Ureter (tissue), 1 donor: ENCODE measurements at regions not wholly inside any gene's neighbourhood (a gene's known extent, or its start where the extent isn't known, plus 50 kb on each side); places are given as distances from the start of the nearest gene placed in this dataset.
"Not testable (repeated sequence)": the region's sequence is repeated elsewhere in the genome, so short reads cannot be mapped to it uniquely, and the experiment has no call there.

Experiments
- DNase-seq: peaks from one replicate; pipeline ENCODE4 v3.0.0-alpha.2; 2020; ENCODE audit warnings: low spot score
- donor health status: DM: yes; HTN: yes; CAD: no.

GRCh38 chrX:13518126-13518525, 51.3 kb upstream of the EGFL6 start:
- DNase-seq, result no peak

DNA sequence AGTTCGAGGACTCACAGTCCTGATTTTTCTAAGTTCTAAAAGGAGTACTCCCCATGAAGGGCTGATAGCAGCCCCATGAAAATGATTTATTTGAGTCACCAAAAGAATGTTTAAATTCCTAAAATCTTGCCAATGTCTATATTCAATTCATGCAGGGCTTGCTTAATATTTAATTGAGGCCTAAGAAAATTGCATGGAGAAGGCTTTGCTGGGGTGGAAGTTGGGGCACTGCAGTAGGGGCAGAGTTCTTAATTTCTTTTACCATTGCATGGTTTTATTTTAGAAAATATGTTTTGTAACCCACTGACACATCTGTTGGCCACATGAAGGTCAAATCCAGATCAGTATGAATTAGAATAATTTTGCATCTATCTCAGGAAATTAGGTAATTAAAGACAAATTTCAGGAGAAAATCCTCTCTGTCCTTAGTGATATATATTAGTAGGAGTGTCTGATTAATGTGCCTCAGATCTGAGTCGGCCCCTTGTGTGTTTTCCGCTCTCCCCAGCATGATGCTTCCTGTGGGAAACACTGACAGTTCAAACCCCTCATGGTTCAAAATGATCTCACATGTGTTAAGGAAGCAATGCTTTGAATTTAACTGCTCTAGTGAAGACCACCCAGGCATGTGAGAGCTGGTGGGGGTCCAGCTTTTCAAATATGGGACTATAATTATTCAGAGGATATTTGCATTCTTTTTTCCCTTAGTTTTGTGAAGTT, 54.0 kb upstream of the EGFL6 start:
- no peak for DNase-seq

DNA sequence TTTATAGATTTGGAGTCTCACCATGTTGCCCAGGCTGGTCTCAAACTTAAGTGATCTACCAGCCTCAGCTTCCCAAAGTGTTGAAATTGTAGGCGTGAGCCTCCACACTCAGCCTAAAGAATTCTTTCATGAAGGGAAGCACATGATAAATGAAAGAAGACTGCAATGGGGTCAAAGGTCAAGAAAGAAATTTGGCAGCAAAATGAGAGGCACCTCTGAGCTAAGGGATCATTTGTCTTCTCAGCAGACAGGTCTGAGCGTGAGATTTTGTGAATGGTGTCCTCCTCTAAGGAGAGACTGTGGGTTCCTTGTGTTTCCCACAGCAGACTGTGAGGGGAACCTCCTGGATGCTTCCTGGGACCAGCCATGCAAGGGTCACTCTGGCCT, 57.5 kb upstream of the EGFL6 start:
- no peak for DNase-seq

- no peak for DNase-seq
Observed at GRCh38 chrX:13511241-13511943, 58.0 kb upstream of the EGFL6 start.

DNA sequence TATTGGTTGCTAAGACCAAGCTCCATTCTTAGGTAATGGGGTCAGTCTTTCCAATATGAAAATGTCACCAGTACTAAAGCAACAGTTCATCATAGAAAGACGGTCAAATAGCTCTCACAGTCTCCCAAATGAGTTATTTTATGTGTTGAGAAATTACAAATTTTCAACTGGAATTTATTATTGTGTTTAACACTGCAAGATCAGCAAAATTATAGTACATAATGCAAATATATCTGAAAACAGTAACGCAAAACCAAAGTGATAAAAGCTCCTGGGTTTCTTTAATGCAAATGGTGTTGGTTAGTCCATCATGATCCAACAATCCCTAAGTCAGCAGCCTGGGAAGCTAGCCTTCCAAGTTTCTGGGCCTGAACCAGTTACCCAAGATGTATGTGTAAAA, 61.5 kb upstream of the EGFL6 start:
- no peak for DNase-seq

DNA sequence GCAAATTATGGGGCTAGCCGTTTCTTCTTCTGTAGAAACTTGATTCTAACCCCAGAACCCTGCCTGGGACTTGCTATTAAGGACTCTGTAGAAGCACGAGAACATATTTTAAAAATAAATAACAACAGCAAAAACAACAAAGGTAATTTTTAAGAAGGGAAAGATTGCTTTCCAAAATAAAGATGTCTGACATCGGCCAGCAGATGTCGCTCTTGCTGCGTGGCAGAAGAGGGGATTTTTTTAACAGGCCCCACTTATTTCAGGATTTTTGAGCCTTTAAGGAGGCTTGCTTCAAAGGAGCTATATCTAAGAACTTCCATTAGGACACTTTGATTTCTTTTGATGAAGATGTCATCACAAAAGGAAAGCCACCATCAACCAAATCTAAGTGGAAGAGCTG, 62.8 kb upstream of the EGFL6 start:
- no peak for DNase-seq

DNA sequence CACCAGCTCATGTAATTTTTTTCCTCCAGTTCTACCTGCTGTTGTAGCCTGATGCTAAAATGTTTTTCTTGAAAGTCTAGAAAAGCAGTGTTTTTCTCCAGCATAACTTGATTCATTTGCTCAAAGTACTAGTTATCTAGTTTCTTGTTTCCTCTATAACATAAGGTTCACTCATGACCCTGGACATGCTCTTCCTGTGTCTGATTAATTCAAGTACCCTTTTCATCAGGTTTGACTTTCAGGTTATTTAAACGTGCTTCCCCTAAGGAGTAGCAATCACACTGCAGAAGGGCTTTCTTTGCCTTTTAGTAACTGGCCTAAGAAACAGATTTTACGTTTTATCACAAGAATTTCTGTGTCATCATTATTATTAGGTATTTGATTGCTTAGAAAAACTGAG, 66.8 kb upstream of the EGFL6 start:
- DNase-seq, result no peak

- no peak for DNase-seq
Observed at GRCh38 chrX:13499736-13500135, 69.7 kb upstream of the EGFL6 start.

DNA sequence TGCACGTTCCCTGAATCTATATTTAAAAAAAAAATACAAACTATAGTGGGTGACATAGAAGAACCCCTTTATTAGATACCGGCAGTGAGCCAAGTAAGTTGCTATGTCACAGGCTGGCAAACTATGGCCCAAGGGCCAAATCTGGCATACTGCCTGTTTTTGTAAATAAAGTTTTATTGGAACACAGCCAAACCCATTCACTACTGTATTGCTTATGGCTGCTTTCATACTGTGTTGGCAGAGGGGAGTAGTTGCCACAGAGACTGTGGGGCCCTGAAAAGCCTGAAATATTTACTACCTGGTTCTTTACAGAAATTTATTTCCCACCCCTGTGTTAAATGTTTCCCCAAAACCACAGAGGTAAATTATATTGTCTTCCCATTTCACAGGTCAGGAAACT, 71.2 kb upstream of the EGFL6 start:
- no peak for DNase-seq

- DNase-seq, result no peak
Observed at GRCh38 chrX:13495232-13495631, 74.2 kb upstream of the EGFL6 start.

DNA sequence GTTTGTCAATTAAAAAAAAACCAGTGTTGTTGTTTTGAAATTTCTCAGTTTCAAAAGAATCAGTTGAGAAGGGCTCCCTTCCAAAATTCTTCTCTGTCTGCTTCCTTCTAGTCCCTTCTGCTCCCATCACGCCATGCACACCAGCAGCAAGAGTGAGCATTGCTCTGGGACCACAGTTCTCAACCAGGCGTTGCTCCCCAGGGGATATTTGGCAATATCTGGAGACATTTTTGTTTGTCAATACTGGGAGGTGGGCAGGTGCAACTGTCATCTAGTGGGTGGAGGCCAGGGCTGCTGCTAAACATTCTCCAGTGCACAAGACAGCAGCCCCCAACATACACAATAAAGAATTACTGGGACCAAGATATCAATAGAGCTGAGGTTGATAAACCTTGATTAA, 74.8 kb upstream of the EGFL6 start:
- DNase-seq, result no peak

- no peak for DNase-seq
Observed at GRCh38 chrX:13493659-13494058, 75.7 kb upstream of the EGFL6 start.

- no peak for DNase-seq
Observed at GRCh38 chrX:13492286-13492685, 77.1 kb upstream of the EGFL6 start.

GRCh38 chrX:13491061-13491460, 78.3 kb upstream of the EGFL6 start:
- no peak for DNase-seq

GRCh38 chrX:13489454-13489853, 79.9 kb upstream of the EGFL6 start:
- no peak for DNase-seq

DNA sequence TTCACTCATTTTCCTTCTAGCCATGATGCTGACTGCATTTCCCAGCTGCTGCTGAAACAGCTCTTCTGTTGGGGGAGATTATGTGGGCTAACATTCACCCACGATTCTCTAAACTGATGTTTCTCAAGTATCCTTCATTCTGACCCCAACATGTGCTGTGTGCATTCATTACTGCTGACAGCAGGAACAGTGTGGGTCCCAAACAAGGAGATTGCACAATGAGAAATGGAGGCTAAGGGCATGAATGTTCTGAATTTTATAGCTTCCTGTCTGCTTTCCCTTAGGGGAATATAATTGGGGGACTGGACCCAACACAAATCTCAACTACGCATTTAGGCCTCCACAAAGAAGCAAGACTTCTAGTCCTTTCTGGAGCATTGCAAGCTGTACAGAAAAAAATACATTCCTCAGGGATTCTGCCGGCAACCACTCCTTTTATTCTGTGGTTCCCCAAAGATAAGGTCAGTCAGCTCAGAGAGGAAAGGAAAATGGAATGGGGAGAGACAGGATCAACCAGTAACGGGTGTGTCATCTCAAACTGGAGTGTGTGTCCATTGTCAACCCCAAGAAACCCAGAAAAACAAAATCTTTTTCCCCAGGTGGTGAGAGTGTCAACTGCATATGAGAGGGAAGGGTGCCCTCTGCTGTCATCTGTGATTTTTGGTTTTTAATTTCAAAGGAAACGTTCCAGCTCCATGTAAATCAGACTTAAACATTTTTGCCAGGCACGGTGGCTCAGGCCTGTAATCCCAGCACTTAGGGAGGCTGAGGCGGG, 81.5 kb upstream of the EGFL6 start:
- DNase-seq, result peak; percentile 58

DNA sequence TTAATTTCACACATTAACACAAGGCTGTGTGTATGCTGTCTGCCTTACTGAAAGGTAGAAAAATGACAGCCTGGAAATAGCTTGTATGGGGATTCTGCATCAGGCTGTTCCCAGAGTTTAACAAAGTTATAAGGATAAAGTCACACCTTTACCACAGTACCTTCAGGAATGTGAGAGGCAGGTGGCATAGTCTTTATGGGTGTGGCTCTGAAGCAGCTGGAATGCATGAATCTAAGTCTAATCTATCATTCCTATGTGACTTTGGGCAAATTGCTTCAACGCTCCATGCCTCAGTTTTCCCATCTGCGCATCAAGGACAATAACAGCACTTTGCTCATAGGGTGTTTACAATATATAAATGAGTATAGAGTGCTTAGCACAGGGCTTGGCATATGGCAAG, 84.2 kb upstream of the EGFL6 start:
- DNase-seq, result no peak

GRCh38 chrX:13483773-13484172, 85.6 kb upstream of the EGFL6 start:
- DNase-seq, result no peak

DNA sequence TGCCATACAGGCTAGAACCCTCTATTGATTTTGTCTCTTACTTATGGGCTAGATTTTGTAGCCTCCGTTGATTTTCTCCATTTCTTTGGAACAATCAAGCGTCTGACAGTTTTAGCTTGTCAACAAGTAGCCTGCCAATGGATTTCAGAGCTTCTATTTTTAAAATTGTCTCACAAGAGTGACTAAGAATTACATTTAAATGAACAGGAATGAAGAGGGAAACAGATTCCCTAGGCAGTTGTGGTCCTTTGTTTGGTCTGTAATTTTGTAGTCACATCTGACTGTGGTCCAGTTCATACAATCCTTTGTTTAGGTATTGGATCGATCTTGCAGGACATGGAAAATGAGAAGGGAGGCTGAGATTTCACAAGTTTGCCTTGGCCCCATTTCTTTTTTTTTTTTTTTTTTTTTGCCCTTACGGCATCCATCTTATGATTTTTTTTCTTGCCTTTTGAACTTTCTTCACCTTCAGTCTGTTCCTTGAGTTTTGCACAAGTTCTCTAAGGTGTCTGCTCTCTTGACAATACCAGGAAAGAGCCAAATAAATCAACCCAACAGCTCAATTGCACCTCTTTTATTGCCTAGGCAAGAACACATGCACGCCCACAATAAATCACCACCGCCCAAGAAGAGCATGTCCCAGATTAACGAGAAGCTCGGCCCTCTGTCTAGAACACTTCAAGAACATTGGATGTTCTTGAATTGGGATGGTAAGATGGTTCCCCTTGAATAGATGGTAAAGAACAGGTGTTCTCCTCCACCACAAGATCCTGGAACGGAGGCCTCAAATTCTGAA, 86.5 kb upstream of the EGFL6 start:
- no peak for DNase-seq

DNA sequence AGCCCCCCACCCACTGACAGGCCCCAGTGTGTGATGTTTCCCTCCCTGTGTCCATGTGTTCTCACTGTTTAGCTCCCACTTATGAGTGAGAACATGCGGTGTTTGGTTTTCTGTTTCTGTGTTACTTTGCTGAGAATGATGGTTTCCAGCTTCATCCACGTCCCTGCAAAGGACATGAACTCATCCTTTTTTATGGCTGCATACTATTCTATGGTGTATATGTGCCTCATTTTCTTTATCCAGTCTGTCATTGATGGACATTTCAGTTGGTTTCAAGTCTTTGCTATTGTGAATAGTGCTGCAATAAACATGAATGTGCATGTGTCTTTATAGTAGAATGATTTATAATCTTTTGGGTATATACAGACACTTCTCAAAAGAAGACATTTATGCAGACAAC, 88.6 kb upstream of the EGFL6 start:
- DNase-seq, result not testable (repeated sequence)

DNA sequence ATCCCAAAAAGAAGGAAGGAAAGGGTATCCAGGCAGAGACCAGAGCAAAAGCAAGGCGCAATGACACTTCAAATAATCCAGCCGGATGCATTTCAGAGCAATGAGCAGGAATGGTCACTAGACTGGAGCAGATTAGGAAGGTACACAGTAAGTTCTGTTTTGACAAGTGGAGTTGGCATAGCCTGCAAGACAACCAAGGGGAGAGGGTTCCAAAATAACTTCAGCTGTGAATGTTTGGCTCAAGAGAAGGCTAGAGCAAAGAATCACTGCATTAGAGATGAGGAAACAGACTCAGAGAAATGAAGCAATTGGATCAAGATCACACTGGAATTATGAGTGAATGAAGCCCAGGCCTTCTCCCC, 90.0 kb upstream of the EGFL6 start:
- DNase-seq, result no peak

DNA sequence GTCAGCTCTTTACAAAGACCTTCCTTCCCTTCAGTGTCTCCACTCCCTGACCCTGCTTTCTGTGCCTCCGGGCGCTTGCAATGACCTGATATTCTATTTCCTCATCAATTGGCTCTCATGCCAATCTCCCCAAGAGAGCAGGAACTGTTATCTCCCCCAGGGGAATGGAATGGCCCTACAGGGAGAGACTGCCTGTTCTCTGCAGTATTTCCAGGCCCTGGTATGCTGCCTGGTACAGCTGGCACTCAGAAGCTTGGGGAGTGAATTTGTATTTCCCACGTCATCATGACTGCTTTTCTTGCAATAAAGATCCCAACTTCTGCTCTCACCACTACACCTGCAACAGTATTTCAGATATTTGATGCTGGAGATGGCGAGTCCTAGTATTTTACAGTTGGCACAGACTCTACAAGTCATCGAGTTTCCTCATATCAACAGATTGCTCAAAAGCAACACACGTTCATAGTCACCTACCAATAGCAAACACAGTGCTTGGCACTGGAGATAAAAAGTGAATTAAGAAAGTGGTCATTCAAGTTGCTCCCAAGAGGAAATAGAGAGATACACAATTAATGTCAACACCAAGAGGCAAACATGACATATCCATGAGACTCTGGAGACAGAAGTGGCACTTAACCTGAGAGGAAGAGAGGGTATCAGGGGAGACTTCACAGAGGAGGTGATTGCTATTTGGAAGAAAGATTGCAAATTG, 90.5 kb upstream of the EGFL6 start:
- DNase-seq, result no peak
